ENCODE measurements at regions not wholly inside any gene's neighbourhood (a gene's known extent, or its start where the extent isn't known, plus 50 kb on each side); places are given as distances from the start of the nearest gene placed in this dataset.

- Histone ChIP-seq H3F3A (ENCODE audit: insufficient read depth) (no peaks in the 10 kb centered on the region), H3K27me3 (ENCODE audit: low read length) (no peaks in the 10 kb centered on the region), H2AFZ (ENCODE audit: low read depth, low read length, severe bottlenecking) (no peak overlapping the region), H3K9me2 (replicated peaks; ENCODE audit: insufficient read depth, low read length) (no peaks in the 10 kb centered on the region), H3K9me3 (ENCODE audit: insufficient read depth, low read length) (no peaks in the 10 kb centered on the region), H3K4me3 (ENCODE audit: insufficient read depth, low read length, poor library complexity, severe bottlenecking) (no peak overlapping the region), H3K27ac (ENCODE audit: low read depth, low read length) (no peak overlapping the region), H3K79me2 (ENCODE audit: insufficient read depth, low read length) (no peaks in the 10 kb centered on the region), H3K36me3 (ENCODE audit: low read length) (no peaks in the 10 kb centered on the region), H3K9ac (ENCODE audit: low read length) (no peak overlapping the region), H3K4me2 (ENCODE audit: low read depth, low read length, poor library complexity, severe bottlenecking) (no peak overlapping the region), H4K20me1 (ENCODE audit: low read depth, low read length) (no peaks in the 10 kb centered on the region)
- TF ChIP-seq EZH2phosphoT487 (conservative IDR thresholded peaks at IDR 0.05; ENCODE audit: low read length) (no peak), CTCF (IDR thresholded peaks at IDR 0.05; ENCODE audit: insufficient read depth, low read length, poor library complexity, severe bottlenecking) (no peak)
These were observed 50.5 kb upstream of the PRNP start for GRCh38 chr20:4635781-4636180.

- Histone ChIP-seq H3K9ac (ENCODE audit: low read length) (no peak overlapping the region), H3K27me3 (ENCODE audit: low read length) (no peaks in the 10 kb centered on the region), H3K9me3 (ENCODE audit: insufficient read depth, low read length) (no peaks in the 10 kb centered on the region), H3K4me2 (ENCODE audit: low read depth, low read length, poor library complexity, severe bottlenecking) (no peak overlapping the region), H3K27ac (ENCODE audit: low read depth, low read length) (no peak overlapping the region), H4K20me1 (ENCODE audit: low read depth, low read length) (no peaks in the 10 kb centered on the region), H3K4me3 (ENCODE audit: insufficient read depth, low read length, poor library complexity, severe bottlenecking) (no peak overlapping the region), H3F3A (ENCODE audit: insufficient read depth) (no peaks in the 10 kb centered on the region), H2AFZ (ENCODE audit: low read depth, low read length, severe bottlenecking) (no peak overlapping the region), H3K79me2 (ENCODE audit: insufficient read depth, low read length) (no peaks in the 10 kb centered on the region), H3K36me3 (ENCODE audit: low read length) (no peaks in the 10 kb centered on the region), H3K9me2 (replicated peaks; ENCODE audit: insufficient read depth, low read length) (no peaks in the 10 kb centered on the region)
- TF ChIP-seq EZH2phosphoT487 (conservative IDR thresholded peaks at IDR 0.05; ENCODE audit: low read length) = no peak
- no peak for TF ChIP-seq CTCF (IDR thresholded peaks at IDR 0.05; ENCODE audit: insufficient read depth, low read length, poor library complexity, severe bottlenecking)
These were observed 50.9 kb upstream of the PRNP start for GRCh38 chr20:4635342-4635741.

GRCh38 chr20:4633780-4634179 is 52.5 kb upstream of the PRNP start:
- Histone ChIP-seq H3K27ac (ENCODE audit: low read depth, low read length) (no peak overlapping the region), H3K9me2 (replicated peaks; ENCODE audit: insufficient read depth, low read length) (no peaks in the 10 kb centered on the region), H3K4me2 (ENCODE audit: low read depth, low read length, poor library complexity, severe bottlenecking) (no peak overlapping the region)

More at GRCh38 chr20:4633780-4634179, 52.5 kb upstream of the PRNP start:
- Histone ChIP-seq H3K27me3 (ENCODE audit: low read length) (no peaks in the 10 kb centered on the region), H4K20me1 (ENCODE audit: low read depth, low read length) (no peaks in the 10 kb centered on the region), H3K4me3 (ENCODE audit: insufficient read depth, low read length, poor library complexity, severe bottlenecking) (no peak overlapping the region), H3K79me2 (ENCODE audit: insufficient read depth, low read length) (no peaks in the 10 kb centered on the region), H3K9me3 (ENCODE audit: insufficient read depth, low read length) (no peaks in the 10 kb centered on the region), H3F3A (ENCODE audit: insufficient read depth) (no peaks in the 10 kb centered on the region), H3K36me3 (ENCODE audit: low read length) (no peaks in the 10 kb centered on the region), H3K9ac (ENCODE audit: low read length) (no peak overlapping the region), H2AFZ (ENCODE audit: low read depth, low read length, severe bottlenecking) (no peak overlapping the region)
- TF ChIP-seq CTCF (IDR thresholded peaks at IDR 0.05; ENCODE audit: insufficient read depth, low read length, poor library complexity, severe bottlenecking) (no peak), EZH2phosphoT487 (conservative IDR thresholded peaks at IDR 0.05; ENCODE audit: low read length) (no peak)

Measured in SU-DHL-6 (cell line).